H9 (cell line): ENCODE measurements at regions not wholly inside any gene's neighbourhood (a gene's known extent, or its start where the extent isn't known, plus 50 kb on each side); places are given as distances from the start of the nearest gene placed in this dataset.

Experiments used
- DNase-seq: peaks from one replicate; pipeline ENCODE4 v3.0.0-alpha.2; 2017
- H2AFZ ChIP-seq: one replicate; pipeline ENCODE4 v1.6.1; 2013; ENCODE audit warnings: mild to moderate bottlenecking, low read length, control low read depth, moderate library complexity
- H2AK5ac ChIP-seq: 2 replicates; pipeline ENCODE4 v1.6.1; 2013; ENCODE audit warnings: low read length, control low read depth, mixed read lengths; ENCODE audit not compliant: insufficient read length
- H2BK120ac ChIP-seq: one replicate; pipeline ENCODE4 v1.6.1; 2013; ENCODE audit warnings: low read depth, mild to moderate bottlenecking, low read length, control low read depth, inconsistent platforms; ENCODE audit not compliant: poor library complexity, severe bottlenecking
- H2BK12ac ChIP-seq: 2 replicates; pipeline ENCODE4 v1.6.1; 2013; ENCODE audit warnings: low read length, control low read depth, mixed read lengths, low read depth; ENCODE audit not compliant: insufficient read length
- H2BK15ac ChIP-seq: 2 replicates; pipeline ENCODE4 v1.6.1; 2013; ENCODE audit warnings: low read depth, low read length, control low read depth
- H2BK20ac ChIP-seq: one replicate; pipeline ENCODE4 v1.6.1; 2013; ENCODE audit warnings: low read depth, mild to moderate bottlenecking, low read length, control low read depth, inconsistent platforms; ENCODE audit not compliant: poor library complexity, severe bottlenecking
- H2BK5ac ChIP-seq: 2 replicates; pipeline ENCODE4 v1.6.1; 2013; ENCODE audit warnings: low read length, control low read depth, mixed read lengths; ENCODE audit not compliant: insufficient read length
- H3K14ac ChIP-seq: 2 replicates; pipeline ENCODE4 v1.6.1; 2013; ENCODE audit warnings: low read length, control low read depth; ENCODE audit not compliant: insufficient read depth
- H3K18ac ChIP-seq: 2 replicates; pipeline ENCODE4 v1.6.1; 2013; ENCODE audit warnings: low read depth, mild to moderate bottlenecking, mixed read lengths, low read length, control low read depth; ENCODE audit not compliant: insufficient read length
- H3K23ac ChIP-seq: 2 replicates; pipeline ENCODE4 v1.6.1; 2013; ENCODE audit warnings: low read length, control low read depth, mixed read lengths, low read depth; ENCODE audit not compliant: insufficient read length
- H3K23me2 ChIP-seq: 2 replicates; pipeline ENCODE4 v1.6.1; 2013; ENCODE audit warnings: low read depth, mild to moderate bottlenecking, mixed read lengths, low read length, control low read depth; ENCODE audit not compliant: insufficient read length, poor library complexity, severe bottlenecking
- H3K27ac ChIP-seq: 2 replicates; pipeline ENCODE4 v1.5.1; 2013; ENCODE audit warnings: low read length, control low read depth, mixed read lengths, low read depth; ENCODE audit not compliant: insufficient read length
- H3K27me3 ChIP-seq: 2 replicates; pipeline ENCODE4 v1.6.1; 2013; ENCODE audit warnings: low read length, control low read depth, inconsistent platforms; ENCODE audit not compliant: insufficient read depth
- H3K4ac ChIP-seq: 2 replicates; pipeline ENCODE4 v1.6.1; 2013; ENCODE audit warnings: low read depth, mild to moderate bottlenecking, control low read depth, inconsistent platforms, low read length, moderate library complexity
- H3K4me1 ChIP-seq: 2 replicates; pipeline ENCODE4 v1.6.1; 2013; ENCODE audit warnings: low read length, control low read depth, inconsistent platforms; ENCODE audit not compliant: insufficient read depth
- H3K4me2 ChIP-seq: 2 replicates; pipeline ENCODE4 v1.6.1; 2013; ENCODE audit warnings: low read length, control low read depth, mixed read lengths; ENCODE audit not compliant: insufficient read length, insufficient read depth
- H3K56ac ChIP-seq: 2 replicates; pipeline ENCODE4 v1.6.1; 2013; ENCODE audit warnings: low read depth, mild to moderate bottlenecking, mixed read lengths, low read length, control low read depth; ENCODE audit not compliant: insufficient read length
- H3K79me1 ChIP-seq: 2 replicates; pipeline ENCODE4 v1.6.1; 2013; ENCODE audit warnings: low read depth, mild to moderate bottlenecking, moderate library complexity, low read length, control low read depth, inconsistent platforms; ENCODE audit not compliant: insufficient read depth, poor library complexity, severe bottlenecking
- H3K79me2 ChIP-seq: 2 replicates; pipeline ENCODE4 v1.6.1; 2013; ENCODE audit warnings: low read length, control low read depth, inconsistent platforms; ENCODE audit not compliant: insufficient read depth
- H3K9ac ChIP-seq: 2 replicates; pipeline ENCODE4 v1.6.1; 2013; ENCODE audit warnings: low read length, control low read depth, mixed read lengths; ENCODE audit not compliant: insufficient read length; ENCODE audit errors: extremely low read depth
- H3K9me3 ChIP-seq: one replicate; pipeline ENCODE4 v1.6.1; 2013; ENCODE audit warnings: low read depth, low read length, inconsistent platforms; ENCODE audit not compliant: control insufficient read depth
- H3T11ph ChIP-seq: one replicate; pipeline ENCODE4 v1.6.1; 2013; ENCODE audit warnings: mild to moderate bottlenecking, low read length, control low read depth, inconsistent platforms
- H4K20me1 ChIP-seq: one replicate; pipeline ENCODE4 v1.6.1; 2013; ENCODE audit not compliant: control insufficient read depth, insufficient read length, insufficient read depth
- H4K5ac ChIP-seq: 2 replicates; pipeline ENCODE4 v1.6.1; 2013; ENCODE audit warnings: low read depth, mild to moderate bottlenecking, mixed read lengths, low read length, control low read depth; ENCODE audit not compliant: insufficient read length
- H4K8ac ChIP-seq: replicated peaks from 2 replicates; pipeline ENCODE4 v1.6.1; 2013; ENCODE audit warnings: low read length, control low read depth, mixed read lengths, low read depth; ENCODE audit not compliant: insufficient read length
- H4K91ac ChIP-seq: 2 replicates; pipeline ENCODE4 v1.6.1; 2013; ENCODE audit warnings: low read depth, mild to moderate bottlenecking, moderate library complexity, mixed read lengths, low read length, control low read depth; ENCODE audit not compliant: insufficient read length
- H3K27ac Mint-ChIP-seq, 3 experiments: 2 replicates in 2 of 3; 3 replicates in 1 of 3; pipeline ENCODE4 v1.8.0; 2020 to 2021; ENCODE audit warnings: mixed read lengths in 3 of 3, mild to moderate bottlenecking in 1 of 3, moderate library complexity in 1 of 3
- H3K27me3 Mint-ChIP-seq: 2 replicates; pipeline ENCODE4 v1.8.0; 2021; ENCODE audit warnings: low read depth, mild to moderate bottlenecking, moderate library complexity, mixed read lengths
- H3K36me3 Mint-ChIP-seq, 3 experiments: 2 replicates in 2 of 3; 3 replicates in 1 of 3; pipeline ENCODE4 v1.8.0; 2020 to 2021; ENCODE audit warnings: low read depth in 3 of 3, mixed read lengths in 3 of 3; ENCODE audit not compliant: insufficient read depth in 1 of 3
- H3K4me1 Mint-ChIP-seq, 2 experiments: 2 replicates each; pipeline ENCODE4 v1.8.0; 2020; ENCODE audit warnings: mixed read lengths in 2 of 2
- H3K4me3 Mint-ChIP-seq, 2 experiments: 2 replicates in 1 of 2; 3 replicates in 1 of 2; pipeline ENCODE4 v1.8.0; 2020 to 2021; ENCODE audit warnings: mild to moderate bottlenecking in 2 of 2, mixed read lengths in 2 of 2, moderate library complexity in 1 of 2
- H3K9me3 Mint-ChIP-seq, 2 experiments: 2 replicates in 1 of 2; 3 replicates in 1 of 2; pipeline ENCODE4 v1.8.0; 2020; ENCODE audit warnings: mild to moderate bottlenecking in 2 of 2, mixed read lengths in 2 of 2, moderate library complexity in 1 of 2
- CTCF ChIP-seq: fragments of 200-600 bp; sonication (generic); conservative IDR thresholded peaks from 3 replicates; pipeline ENCODE4 v1.8.0; 2021; ENCODE audit warnings: antibody characterized with exemption, mild to moderate bottlenecking
- WGBS: extraction: QIAGEN DNeasy Blood & Tissue Kit; methylation state at CpG from one replicate; pipeline ENCODE4 v1.1.7; 2013; ENCODE audit warnings: missing lambda C conversion rate, low lambda C conversion rate, mixed read lengths; ENCODE audit not compliant: insufficient read length; ENCODE audit errors: extremely low coverage; 5-methylcytosine and 5-hydroxymethylcytosine counted together

- Histone ChIP-seq H3K14ac (no peak overlapping the region), H4K8ac (no peak overlapping the region), H3T11ph (no peak overlapping the region), H3K4ac (no peak overlapping the region), H3K4me2 (no peak overlapping the region), H2BK12ac (no peak overlapping the region), H2BK20ac (no peak overlapping the region), H3K4me1 (no peaks in the 10 kb centered on the region), H2AK5ac (no peak overlapping the region), H3K27me3 (no peaks in the 10 kb centered on the region), H4K20me1 (no peaks in the 10 kb centered on the region), H2BK5ac (no peak overlapping the region), H3K27ac (no peak overlapping the region), H3K9me3 (no peaks in the 10 kb centered on the region), H3K56ac (no peak overlapping the region), H3K23me2 (no peaks in the 10 kb centered on the region), H2BK120ac (no peak overlapping the region), H3K9ac (no peak overlapping the region), H3K79me1 (no peaks in the 10 kb centered on the region), H3K18ac (no peak overlapping the region), H4K5ac (no peak overlapping the region), H2AFZ (no peak overlapping the region), H4K91ac (no peak overlapping the region), H3K23ac (no peak overlapping the region), H3K79me2 (no peaks in the 10 kb centered on the region), H2BK15ac (no peak overlapping the region)
- Mint-ChIP-seq H3K27ac (no peak overlapping the region), H3K4me3 (no peak overlapping the region), H3K9me3 (no peaks in the 10 kb centered on the region), H3K4me1 (no peaks in the 10 kb centered on the region), H3K27me3 (no peaks in the 10 kb centered on the region), H3K36me3 (no peaks in the 10 kb centered on the region)
- no CpG with 5 or more reads among the region's 2 CpGs for WGBS
- DNase-seq = no peak
- no peak for TF ChIP-seq CTCF
Measured at GRCh38 chr15:94047566-94047965, 183.8 kb upstream of the MCTP2 start.
